WERI-Rb-1 (cell line): ENCODE measurements at regions not wholly inside any gene's neighbourhood (a gene's known extent, or its start where the extent isn't known, plus 50 kb on each side); places are given as distances from the start of the nearest gene placed in this dataset.

Experiments
- DNase-seq: peaks from one replicate; pipeline ENCODE4 v3.0.0-alpha.2; 2020
- H3K27ac ChIP-seq: fragments of 250-450 bp; sonication (Bioruptor Pico); 2 replicates; pipeline ENCODE4 v1.5.1; 2020; ENCODE audit warnings: mild to moderate bottlenecking, moderate library complexity
- H3K27me3 ChIP-seq: fragments of 250-450 bp; sonication (Bioruptor Pico); 2 replicates; pipeline ENCODE4 v1.5.1; 2021; ENCODE audit warnings: mild to moderate bottlenecking, low read depth, moderate library complexity; ENCODE audit not compliant: insufficient read depth, severe bottlenecking
- H3K36me3 ChIP-seq: fragments of 250-450 bp; sonication (Bioruptor Pico); 2 replicates; pipeline ENCODE4 v1.5.1; 2020; ENCODE audit warnings: mild to moderate bottlenecking, moderate library complexity
- H3K4me3 ChIP-seq: 2 replicates; pipeline ENCODE4 v1.5.1; 2011; ENCODE audit warnings: low read depth, mild to moderate bottlenecking, control low read depth, low read length
- H3K9me3 ChIP-seq: fragments of 250-450 bp; sonication (Bioruptor Pico); 2 replicates; pipeline ENCODE4 v1.5.1; 2021; ENCODE audit warnings: mild to moderate bottlenecking, moderate library complexity; ENCODE audit not compliant: severe bottlenecking
- CTCF ChIP-seq: IDR thresholded peaks from 2 replicates; pipeline ENCODE4 v1.5.1; 2011; ENCODE audit warnings: low read depth, mild to moderate bottlenecking, control low read depth, inconsistent platforms, low read length

GRCh38 chr11:31986201-31986889, 104.5 kb upstream of the RCN1 start:
- peaks cover 4% of the 10 kb centered on the region for H3K9me3 ChIP-seq
- H3K27ac ChIP-seq: no peak overlapping the region
- no peak for DNase-seq
- no peaks in the 10 kb centered on the region for H3K36me3 ChIP-seq
- no peak overlapping the region for H3K4me3 ChIP-seq
- H3K27me3 ChIP-seq: peaks cover 23% of the 10 kb centered on the region
- no peak for TF ChIP-seq CTCF

- Histone ChIP-seq H3K9me3 (no peaks in the 10 kb centered on the region), H3K27ac (no peak overlapping the region), H3K36me3 (no peaks in the 10 kb centered on the region), H3K27me3 (peaks cover 5% of the 10 kb centered on the region), H3K4me3 (no peak overlapping the region)
- no peak for TF ChIP-seq CTCF
- DNase-seq: no peak
These were observed 109.4 kb upstream of the RCN1 start for GRCh38 chr11:31981457-31981856.

- no peaks in the 10 kb centered on the region for H3K36me3 ChIP-seq
These were observed 113.5 kb upstream of the RCN1 start for GRCh38 chr11:31977343-31977742.

GRCh38 chr11:31974366-31975136, 116.3 kb upstream of the RCN1 start:
- TF ChIP-seq CTCF: no peak
- Histone ChIP-seq H3K36me3 (no peaks in the 10 kb centered on the region), H3K9me3 (no peaks in the 10 kb centered on the region), H3K27me3 (peaks cover 8% of the 10 kb centered on the region), H3K27ac (no peak overlapping the region), H3K4me3 (no peak overlapping the region)
- DNase-seq: no peak

More at GRCh38 chr11:31977343-31977742, 113.5 kb upstream of the RCN1 start:
- TF ChIP-seq CTCF: no peak
- Histone ChIP-seq H3K27me3 (peaks cover 10% of the 10 kb centered on the region), H3K4me3 (no peak overlapping the region), H3K27ac (no peak overlapping the region), H3K9me3 (no peaks in the 10 kb centered on the region)
- no peak for DNase-seq

- no peak for DNase-seq
- Histone ChIP-seq H3K4me3 (no peak overlapping the region), H3K9me3 (no peaks in the 10 kb centered on the region), H3K27ac (no peak overlapping the region), H3K36me3 (no peaks in the 10 kb centered on the region), H3K27me3 (peaks cover 5% of the 10 kb centered on the region)
- TF ChIP-seq CTCF: no peak
These were observed 117.7 kb upstream of the RCN1 start for GRCh38 chr11:31973172-31973571.

GRCh38 chr11:31972623-31973022, 118.3 kb upstream of the RCN1 start:
- no peak for TF ChIP-seq CTCF
- Histone ChIP-seq H3K36me3 (no peaks in the 10 kb centered on the region), H3K27ac (no peak overlapping the region), H3K4me3 (no peak overlapping the region), H3K9me3 (no peaks in the 10 kb centered on the region), H3K27me3 (peaks cover 5% of the 10 kb centered on the region)
- DNase-seq: no peak
